HG03196 (cell line): ENCODE measurements at regions not wholly inside any gene's neighbourhood (a gene's known extent, or its start where the extent isn't known, plus 50 kb on each side); places are given as distances from the start of the nearest gene placed in this dataset.

Experiments used
- ATAC-seq: cut with Tn5 transposase; IDR thresholded peaks from one replicate; pipeline ENCODE4 v1.9.1; 2021; ENCODE audit not compliant: unreplicated experiment

GRCh38 chr6:139608466-139609261 lies 234.2 kb upstream of the CITED2 start:
- no peak for ATAC-seq

DNA sequence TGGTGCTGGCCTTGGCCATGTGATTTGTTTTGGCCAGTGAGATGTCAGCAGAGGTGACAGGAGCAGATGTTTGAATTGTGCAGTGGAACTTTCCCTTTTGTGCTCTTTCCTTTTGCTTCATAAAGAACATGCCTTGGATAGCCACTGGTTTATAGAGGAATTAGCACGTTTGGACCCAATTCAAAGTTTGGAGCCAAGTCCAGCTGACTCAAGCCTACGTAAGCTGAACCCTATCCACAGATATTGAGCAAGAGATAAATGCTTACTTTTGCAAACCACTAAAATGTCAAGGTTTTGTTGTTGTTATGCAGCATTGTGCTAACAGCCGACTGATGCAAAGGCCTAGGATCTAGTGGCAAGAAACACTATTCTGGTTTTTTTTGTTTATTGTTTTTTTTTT lies 230.9 kb upstream of the CITED2 start:
- ATAC-seq = no peak

DNA sequence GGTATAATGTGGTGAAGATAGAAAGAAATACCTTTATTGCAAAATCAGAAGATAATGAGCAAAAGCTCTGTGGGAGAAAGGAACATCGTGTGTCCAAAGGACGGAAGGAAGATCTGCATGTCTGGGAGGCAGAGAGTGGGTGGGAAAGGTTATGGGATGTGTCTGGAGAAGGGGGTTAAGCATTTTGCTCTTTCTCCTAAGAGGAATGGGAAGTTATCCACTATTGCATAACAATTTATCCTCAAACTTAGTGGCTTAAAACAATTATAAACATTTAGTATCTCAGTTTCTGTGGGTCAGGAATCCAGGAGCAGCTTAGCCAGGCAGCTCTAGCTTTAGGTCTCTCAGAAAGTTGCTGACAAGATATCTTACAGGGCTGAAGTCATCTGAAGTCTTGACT lies 229.1 kb upstream of the CITED2 start:
- ATAC-seq = no peak

- no peak for ATAC-seq
These were observed 228.1 kb upstream of the CITED2 start for GRCh38 chr6:139602577-139602976.

GRCh38 chr6:139600919-139601475 lies 226.5 kb upstream of the CITED2 start:
- peak; percentile 94 for ATAC-seq

GRCh38 chr6:139600343-139600742 lies 225.9 kb upstream of the CITED2 start:
- peak; percentile 15 for ATAC-seq

DNA sequence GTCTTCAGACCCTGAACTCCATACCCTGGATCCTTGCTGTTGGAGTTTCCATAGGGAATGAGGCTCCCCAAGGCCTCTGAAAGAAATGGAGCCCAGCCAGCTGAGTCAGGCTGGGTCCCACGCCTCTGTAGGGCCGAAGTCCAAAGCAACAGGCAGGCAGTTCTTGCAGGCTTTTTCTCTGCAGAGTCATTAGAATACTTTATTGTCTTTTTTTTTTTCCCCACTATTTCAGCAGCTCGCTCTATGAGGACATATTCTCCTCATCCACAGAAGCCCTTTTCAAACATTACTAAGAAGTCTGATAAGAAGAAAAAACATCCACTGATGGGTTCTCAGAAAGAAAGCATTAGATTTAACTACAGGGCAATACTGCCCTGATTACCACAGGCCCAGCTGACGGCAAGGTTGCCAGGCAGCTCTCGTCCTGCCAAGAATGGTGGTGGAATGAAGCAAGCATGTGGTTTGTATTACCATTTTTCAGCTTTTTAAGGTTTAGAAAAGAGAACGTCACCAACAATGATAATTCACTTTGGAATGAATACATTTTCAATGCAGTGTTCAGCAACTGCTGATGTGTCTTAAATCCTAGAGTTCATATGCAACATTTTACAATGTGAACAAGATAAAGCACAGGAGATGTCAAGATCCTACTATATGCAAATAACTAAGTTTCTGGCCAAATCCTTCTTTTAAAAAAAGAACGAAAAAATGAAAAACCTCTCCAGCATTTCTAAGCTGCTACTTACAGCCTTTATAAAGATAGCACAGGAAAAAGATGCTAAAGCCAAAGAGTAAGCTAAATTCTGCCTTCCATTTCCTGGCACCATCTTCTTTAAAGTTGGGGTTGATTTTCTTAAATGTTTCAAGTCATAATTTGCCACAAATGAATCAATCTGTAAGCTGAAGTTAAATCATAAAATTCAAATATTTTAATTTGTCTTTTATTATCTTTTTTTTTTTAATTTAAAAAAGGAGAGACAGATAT lies 223.6 kb upstream of the CITED2 start:
- ATAC-seq = no peak

DNA sequence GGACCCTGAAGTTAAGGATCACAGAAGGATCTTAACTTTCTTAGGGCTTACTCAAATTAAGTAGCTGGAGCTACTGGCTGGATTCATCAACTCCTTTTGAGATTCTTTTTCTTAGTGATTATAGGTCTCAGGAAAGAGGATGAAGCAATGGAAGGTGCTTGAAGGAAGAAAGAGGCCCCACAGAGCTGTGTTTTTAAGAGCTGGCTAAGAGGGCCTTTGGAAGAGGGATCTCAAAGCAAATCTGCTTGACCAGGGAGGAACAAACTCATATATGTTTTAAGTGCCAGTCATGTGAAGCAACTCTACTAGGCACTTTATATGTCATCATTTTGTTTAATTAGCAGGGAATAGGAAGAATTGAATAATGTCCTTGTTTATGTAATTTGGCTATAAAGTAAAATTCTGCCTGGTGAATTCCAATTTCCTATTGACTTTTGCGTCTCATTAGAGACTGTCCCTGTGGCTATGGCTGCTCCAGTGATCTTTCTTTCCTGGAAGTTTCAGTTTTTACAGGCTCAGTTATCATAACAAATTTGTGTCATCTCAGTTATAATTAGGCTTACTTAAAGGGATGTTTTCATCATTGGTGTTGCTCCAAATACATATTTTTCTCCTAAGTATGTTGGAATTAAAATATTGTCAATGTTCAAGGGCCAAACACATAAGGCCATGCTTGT lies 222.8 kb upstream of the CITED2 start:
- no peak for ATAC-seq

DNA sequence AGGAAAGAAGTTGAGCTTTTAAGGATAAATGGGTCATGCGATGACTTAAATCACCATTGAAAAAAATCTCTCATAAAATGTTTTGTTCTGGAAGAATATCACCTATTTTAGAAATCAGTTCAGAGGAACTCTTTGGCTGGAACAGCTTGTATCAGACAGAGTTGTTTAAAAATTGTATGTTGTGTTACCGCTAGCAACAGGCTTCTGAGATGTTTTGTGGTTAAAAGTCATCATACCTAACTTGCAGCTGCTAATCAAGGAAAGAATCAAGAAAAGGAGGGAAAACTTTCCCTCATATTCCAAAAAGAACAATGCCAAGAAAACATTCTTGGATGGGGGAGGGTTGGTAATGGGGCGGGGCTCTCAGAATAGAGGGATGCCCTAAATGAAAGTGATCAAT lies 220.7 kb upstream of the CITED2 start:
- ATAC-seq = no peak

- no peak for ATAC-seq
These were observed 220.0 kb upstream of the CITED2 start for GRCh38 chr6:139594333-139594965.

- no peak for ATAC-seq
These were observed 218.6 kb upstream of the CITED2 start for GRCh38 chr6:139593081-139593480.

- no peak for ATAC-seq
These were observed 217.6 kb upstream of the CITED2 start for GRCh38 chr6:139592011-139592410.

DNA sequence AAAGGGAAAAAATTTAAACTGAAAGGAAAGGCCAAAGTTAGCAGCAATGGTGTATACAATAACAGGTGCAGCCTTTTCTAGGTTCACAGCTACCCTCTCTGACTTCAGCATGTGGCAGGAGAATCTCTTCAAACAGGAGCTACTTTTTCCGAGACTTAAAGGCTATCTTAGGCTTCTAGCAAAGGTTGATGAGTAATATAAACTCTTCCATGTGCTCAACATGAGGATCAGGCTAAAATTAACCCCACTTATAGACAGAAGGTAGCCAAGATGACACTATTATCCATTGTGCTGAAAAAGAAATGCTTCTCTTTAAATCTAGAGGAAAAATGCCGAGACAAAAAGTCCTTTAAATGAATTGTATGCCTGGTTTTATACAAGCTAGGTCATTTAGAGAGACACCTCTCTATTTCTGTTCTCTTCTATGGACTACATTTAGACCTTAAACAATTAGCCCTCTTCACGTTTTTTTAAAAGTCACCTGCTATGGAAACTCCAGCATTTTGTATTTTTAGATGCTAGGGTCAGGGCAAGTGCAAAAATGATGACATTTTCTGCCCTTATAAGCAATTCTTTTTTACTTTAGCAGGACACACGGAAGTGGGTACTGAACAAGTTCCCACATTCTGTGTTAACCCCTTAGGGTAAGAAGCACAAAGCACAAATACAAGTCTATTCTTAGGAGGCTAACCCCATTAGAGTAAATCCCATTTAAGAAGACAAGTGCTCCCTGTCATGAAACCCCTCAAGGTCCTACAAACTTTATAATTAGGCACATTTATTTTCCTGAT lies 216.8 kb upstream of the CITED2 start:
- ATAC-seq = no peak

GRCh38 chr6:139590206-139590605 lies 215.8 kb upstream of the CITED2 start:
- ATAC-seq = no peak

DNA sequence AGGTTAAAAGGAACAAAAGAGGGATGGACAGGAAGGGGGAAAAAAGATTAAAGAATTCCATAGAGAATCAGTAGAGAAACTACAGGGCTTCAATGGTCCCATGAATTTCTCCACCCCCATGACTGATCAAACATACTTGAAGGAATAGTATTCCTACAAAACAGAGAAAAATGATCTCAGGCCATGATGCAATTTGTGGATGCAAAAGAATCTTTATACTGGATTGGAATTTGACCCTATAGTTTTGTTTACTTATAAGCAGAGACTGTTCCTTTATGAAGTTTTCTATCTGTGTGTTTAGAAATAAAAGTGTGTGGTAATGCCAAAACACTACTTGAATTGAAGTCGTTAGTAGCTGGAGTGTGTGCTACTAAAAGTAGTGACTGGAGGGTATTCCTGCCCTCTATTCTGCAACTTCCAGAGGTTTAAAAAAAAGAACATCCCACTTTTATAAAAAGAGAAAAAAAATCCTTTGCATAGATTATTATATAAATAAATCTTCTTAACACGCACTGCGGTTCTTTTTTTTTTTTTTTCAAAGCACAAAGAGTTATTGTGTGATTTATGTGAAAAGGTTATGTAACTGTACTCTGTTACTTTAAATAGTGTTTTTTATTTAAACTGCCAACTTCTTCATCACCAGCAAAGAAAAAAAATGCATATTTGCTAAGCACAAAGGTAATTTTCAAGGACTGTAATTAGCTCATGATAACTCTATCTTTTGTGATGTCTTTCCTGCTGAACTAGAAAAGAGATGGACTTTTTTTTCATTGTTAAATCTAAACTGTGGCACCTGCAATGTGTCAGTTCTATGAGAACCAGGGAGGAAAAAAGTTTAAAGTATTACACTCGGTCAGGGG lies 214.5 kb upstream of the CITED2 start:
- no peak for ATAC-seq

DNA sequence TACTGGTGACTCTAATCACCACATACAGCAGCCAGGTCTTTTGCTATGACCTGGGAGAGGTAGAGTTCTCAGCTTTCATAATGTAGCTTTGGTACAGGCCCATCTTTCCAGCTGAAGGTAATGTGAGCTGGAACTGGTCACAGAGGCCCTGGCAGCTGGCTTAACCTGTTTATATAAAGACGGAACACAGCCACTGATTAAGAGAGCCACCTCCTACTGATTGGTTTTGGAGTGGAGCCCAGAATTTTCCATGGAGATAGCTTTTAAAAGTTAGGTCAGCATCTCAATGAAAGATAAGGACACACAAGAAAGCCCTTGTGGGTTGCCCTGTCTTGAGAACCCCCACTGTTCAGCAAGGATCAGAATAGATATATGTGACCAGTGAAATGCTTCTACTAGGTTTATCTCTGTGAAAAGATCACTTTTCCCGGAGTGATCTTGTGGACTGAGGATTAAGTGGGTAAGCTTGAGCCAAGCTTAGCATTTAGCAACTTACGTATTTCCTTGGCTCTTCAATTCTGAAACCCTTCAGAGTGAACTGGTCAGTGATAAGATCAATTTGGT lies 213.7 kb upstream of the CITED2 start:
- ATAC-seq = no peak

DNA sequence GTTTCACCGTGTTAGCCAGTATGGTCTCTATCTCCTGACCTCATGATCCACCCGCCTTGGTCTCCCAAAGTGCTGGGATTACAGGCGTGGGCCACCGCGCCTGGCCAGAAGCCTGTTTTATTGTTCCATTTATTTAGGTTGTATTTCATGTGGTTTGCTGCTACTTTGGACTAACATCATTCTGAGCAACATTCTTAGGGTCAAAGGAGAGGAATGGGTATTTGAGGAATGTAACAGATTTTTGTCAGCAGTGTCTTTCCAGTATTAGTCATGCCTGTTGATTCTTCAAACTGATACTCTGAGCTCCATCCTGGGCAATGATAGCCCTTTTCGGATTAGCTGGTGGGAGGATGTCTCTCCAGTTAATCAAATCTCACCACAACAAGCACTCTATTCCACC lies 213.0 kb upstream of the CITED2 start:
- no peak for ATAC-seq

DNA sequence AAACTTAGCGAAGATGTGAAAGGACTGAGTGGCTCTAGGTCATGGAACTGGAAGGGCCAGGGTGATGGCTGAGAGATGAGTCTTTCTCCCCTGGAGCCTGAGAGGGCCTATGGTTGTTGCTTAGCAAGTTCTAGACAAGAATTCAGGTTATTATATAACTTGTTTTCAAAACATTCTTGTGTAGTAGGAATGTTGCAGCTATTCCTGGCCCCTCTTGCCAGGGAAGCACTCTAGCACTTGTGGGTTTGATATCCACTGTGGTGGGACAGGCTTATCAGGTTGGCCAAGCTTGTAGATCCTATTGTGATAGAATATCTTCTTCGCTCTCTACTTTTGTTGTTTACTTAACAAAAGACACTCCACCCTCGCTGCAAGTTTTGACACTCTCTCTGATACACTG lies 211.8 kb upstream of the CITED2 start:
- no peak for ATAC-seq

GRCh38 chr6:139584599-139584998 lies 210.2 kb upstream of the CITED2 start:
- ATAC-seq = no peak
